CD14-positive monocyte (primary cell): ENCODE measurements at regions not wholly inside any gene's neighbourhood (a gene's known extent, or its start where the extent isn't known, plus 50 kb on each side); places are given as distances from the start of the nearest gene placed in this dataset.

Experiments
- DNase-seq, 3 donors: peaks; one replicate each; pipeline ENCODE4 v3.0.0-alpha.2; 2011 to 2022
- H2AFZ ChIP-seq: 2 replicates; pipeline ENCODE4 v1.6.0; 2012; ENCODE audit warnings: mild to moderate bottlenecking, low read depth, low read length, inconsistent platforms; ENCODE audit not compliant: insufficient read depth, poor library complexity, severe bottlenecking
- H3K27ac ChIP-seq, 2 donors: 1 replicate in 1 of 2; 2 replicates in 1 of 2; pipeline ENCODE4 v1.5.1; 2012 to 2013; ENCODE audit warnings: low read length in 2 of 2, control low read depth in 1 of 2, inconsistent platforms in 1 of 2, low read depth in 1 of 2, mild to moderate bottlenecking in 1 of 2
- H3K27me3 ChIP-seq, 2 donors: one replicate each; pipeline versions ENCODE4 v1.6.0 to v1.6.1; 2011 to 2013; ENCODE audit warnings: low read length in 2 of 2; ENCODE audit not compliant: control insufficient read depth in 2 of 2, insufficient read depth in 2 of 2
- H3K36me3 ChIP-seq, 2 donors: replicated peaks in 1 of 2; 1 replicate in 1 of 2; 2 replicates in 1 of 2; pipeline versions ENCODE4 v1.5.1 to v1.6.1; 2012 to 2013; ENCODE audit warnings: low read length in 2 of 2, control low read depth in 1 of 2, inconsistent platforms in 1 of 2, mild to moderate bottlenecking in 1 of 2; ENCODE audit not compliant: insufficient read depth in 2 of 2, control insufficient read depth in 1 of 2
- H3K4me1 ChIP-seq, 2 donors: 1 replicate in 1 of 2; 2 replicates in 1 of 2; pipeline versions ENCODE4 v1.5.1 to v1.6.1; 2012 to 2013; ENCODE audit warnings: low read length in 2 of 2, control low read depth in 1 of 2, inconsistent platforms in 1 of 2, mild to moderate bottlenecking in 1 of 2, moderate library complexity in 1 of 2; ENCODE audit not compliant: insufficient read depth in 2 of 2, control insufficient read depth in 1 of 2
- H3K4me2 ChIP-seq: replicated peaks from 2 replicates; pipeline ENCODE3; 2012; ENCODE audit warnings: low read length, moderate library complexity, mild to moderate bottlenecking; ENCODE audit not compliant: poor library complexity, severe bottlenecking; ENCODE audit errors: extremely low read depth
- H3K4me3 ChIP-seq, 3 experiments: fragments of 200-600 bp in 1 of 3; sonication (generic) in 1 of 3; replicated peaks in 1 of 3; 1 replicate in 2 of 3; 2 replicates in 1 of 3; pipeline ENCODE4 v1.5.1; 2011 to 2013; ENCODE audit warnings: low read length in 3 of 3, mild to moderate bottlenecking in 3 of 3, control low read depth in 2 of 3, low read depth in 2 of 3, inconsistent platforms in 1 of 3, moderate library complexity in 1 of 3
- H3K79me2 ChIP-seq: 2 replicates; pipeline ENCODE4 v1.6.0; 2012; ENCODE audit warnings: mild to moderate bottlenecking, control low read depth, inconsistent platforms, low read length, moderate library complexity; ENCODE audit not compliant: insufficient read depth
- H3K9ac ChIP-seq: 2 replicates; pipeline ENCODE4 v1.6.0; 2017; ENCODE audit warnings: low read length, mild to moderate bottlenecking; ENCODE audit not compliant: insufficient read depth, poor library complexity, severe bottlenecking
- H3K9me3 ChIP-seq, 2 donors: replicated peaks in 1 of 2; 1 replicate in 1 of 2; 2 replicates in 1 of 2; pipeline versions ENCODE4 v1.5.1 to v1.6.1; 2012 to 2013; ENCODE audit warnings: low read length in 2 of 2, control low read depth in 1 of 2; ENCODE audit not compliant: control insufficient read depth in 1 of 2, insufficient read depth in 1 of 2
- H4K20me1 ChIP-seq: 2 replicates; pipeline ENCODE4 v1.6.0; 2012; ENCODE audit warnings: mild to moderate bottlenecking, low read length, control low read depth, moderate library complexity; ENCODE audit not compliant: insufficient read depth
- H3K27ac Mint-ChIP-seq, 7 donors: one replicate each; pipeline ENCODE4 v1.8.0; 2020; ENCODE audit warnings: mild to moderate bottlenecking in 7 of 7, mixed read lengths in 7 of 7, moderate library complexity in 6 of 7, inconsistent platforms in 2 of 7
- H3K27me3 Mint-ChIP-seq, 3 donors: one replicate each; pipeline ENCODE4 v1.8.0; 2021 to 2022; ENCODE audit warnings: low read depth in 3 of 3, mild to moderate bottlenecking in 3 of 3, mixed read lengths in 3 of 3, moderate library complexity in 3 of 3, inconsistent platforms in 1 of 3
- H3K36me3 Mint-ChIP-seq, 2 donors: one replicate each; pipeline ENCODE4 v1.8.0; 2020; ENCODE audit warnings: mixed read lengths in 2 of 2, inconsistent platforms in 1 of 2, mild to moderate bottlenecking in 1 of 2
- H3K4me1 Mint-ChIP-seq: one replicate; pipeline ENCODE4 v1.8.0; 2020; ENCODE audit warnings: mild to moderate bottlenecking, mixed read lengths
- H3K4me3 Mint-ChIP-seq, 2 donors: one replicate each; pipeline ENCODE4 v1.8.0; 2020; ENCODE audit warnings: mild to moderate bottlenecking in 2 of 2, mixed read lengths in 2 of 2, moderate library complexity in 1 of 2
- H3K9me3 Mint-ChIP-seq, 7 donors: one replicate each; pipeline ENCODE4 v1.8.0; 2020 to 2022; ENCODE audit warnings: mixed read lengths in 7 of 7, mild to moderate bottlenecking in 6 of 7, moderate library complexity in 6 of 7, inconsistent platforms in 2 of 7
- WGBS: methylation state at CpG from one replicate; pipeline ENCODE4 v1.1.5; 2013; ENCODE audit warnings: missing lambda C conversion rate; ENCODE audit not compliant: insufficient coverage; 5-methylcytosine and 5-hydroxymethylcytosine counted together
- intact Hi-C, 2 donors: fragments of 100-400 bp; cut with micrococcal nuclease; formaldehyde crosslinking; loops; one replicate each; pipeline versions ENCODE4 v1.15.0 to v1.15.1; 2023
- TF ChIP-seq, protein P1 (sequence below): fragments of 200-600 bp; IDR thresholded peaks from one replicate; pipeline ENCODE4 v1.8.0; 2022; ENCODE audit warnings: antibody characterized with exemption, mild to moderate bottlenecking

DNA sequence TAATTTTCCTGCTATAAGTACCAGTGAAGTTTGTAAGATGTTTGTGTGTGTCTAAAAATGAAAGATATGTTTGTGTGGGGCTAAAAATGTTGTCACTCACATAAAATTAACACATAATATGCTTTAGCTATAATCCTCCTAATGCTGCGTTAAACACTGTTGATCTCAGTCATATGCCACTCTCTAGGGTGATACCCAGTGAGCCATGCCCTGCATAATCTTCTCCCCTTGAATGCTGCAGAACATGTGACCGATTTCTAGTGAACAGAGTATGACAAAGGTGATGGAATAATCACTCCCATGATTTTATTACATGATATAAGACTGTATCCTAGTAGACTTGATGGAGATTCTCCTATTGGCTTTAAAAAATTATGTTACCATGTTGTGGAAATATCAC lies 119.1 kb upstream of the EPHA5 start:
- H3K4me1 ChIP-seq = no peaks in the 10 kb centered on the region
- intact Hi-C loops = no loop called here
- no peaks in the 10 kb centered on the region for H3K36me3 ChIP-seq
- H3K4me3 ChIP-seq = no peak overlapping the region
- no CpG with 5 or more reads among the region's 2 CpGs for WGBS
- H3K9me3 ChIP-seq = no peaks in the 10 kb centered on the region
- no peak overlapping the region for H3K27ac ChIP-seq
- Mint-ChIP-seq H3K9me3 (peaks cover 0 to 2% (median 0%) of the 10 kb centered on the region in 7 donors), H3K36me3 (no peaks in the 10 kb centered on the region), H3K27me3 (no peaks in the 10 kb centered on the region), H3K4me3 (no peak overlapping the region), H3K4me1 (no peaks in the 10 kb centered on the region), H3K27ac (no peak overlapping the region)
- H4K20me1 ChIP-seq = no peaks in the 10 kb centered on the region
- no peak overlapping the region for H3K4me2 ChIP-seq
- H3K9ac ChIP-seq = no peak overlapping the region
- H3K27me3 ChIP-seq = no peaks in the 10 kb centered on the region
- no peaks in the 10 kb centered on the region for H3K79me2 ChIP-seq
- TF ChIP-seq, protein P1, sequence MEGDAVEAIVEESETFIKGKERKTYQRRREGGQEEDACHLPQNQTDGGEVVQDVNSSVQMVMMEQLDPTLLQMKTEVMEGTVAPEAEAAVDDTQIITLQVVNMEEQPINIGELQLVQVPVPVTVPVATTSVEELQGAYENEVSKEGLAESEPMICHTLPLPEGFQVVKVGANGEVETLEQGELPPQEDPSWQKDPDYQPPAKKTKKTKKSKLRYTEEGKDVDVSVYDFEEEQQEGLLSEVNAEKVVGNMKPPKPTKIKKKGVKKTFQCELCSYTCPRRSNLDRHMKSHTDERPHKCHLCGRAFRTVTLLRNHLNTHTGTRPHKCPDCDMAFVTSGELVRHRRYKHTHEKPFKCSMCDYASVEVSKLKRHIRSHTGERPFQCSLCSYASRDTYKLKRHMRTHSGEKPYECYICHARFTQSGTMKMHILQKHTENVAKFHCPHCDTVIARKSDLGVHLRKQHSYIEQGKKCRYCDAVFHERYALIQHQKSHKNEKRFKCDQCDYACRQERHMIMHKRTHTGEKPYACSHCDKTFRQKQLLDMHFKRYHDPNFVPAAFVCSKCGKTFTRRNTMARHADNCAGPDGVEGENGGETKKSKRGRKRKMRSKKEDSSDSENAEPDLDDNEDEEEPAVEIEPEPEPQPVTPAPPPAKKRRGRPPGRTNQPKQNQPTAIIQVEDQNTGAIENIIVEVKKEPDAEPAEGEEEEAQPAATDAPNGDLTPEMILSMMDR = no peak
- H2AFZ ChIP-seq = no peak overlapping the region
- no peak for DNase-seq

DNA sequence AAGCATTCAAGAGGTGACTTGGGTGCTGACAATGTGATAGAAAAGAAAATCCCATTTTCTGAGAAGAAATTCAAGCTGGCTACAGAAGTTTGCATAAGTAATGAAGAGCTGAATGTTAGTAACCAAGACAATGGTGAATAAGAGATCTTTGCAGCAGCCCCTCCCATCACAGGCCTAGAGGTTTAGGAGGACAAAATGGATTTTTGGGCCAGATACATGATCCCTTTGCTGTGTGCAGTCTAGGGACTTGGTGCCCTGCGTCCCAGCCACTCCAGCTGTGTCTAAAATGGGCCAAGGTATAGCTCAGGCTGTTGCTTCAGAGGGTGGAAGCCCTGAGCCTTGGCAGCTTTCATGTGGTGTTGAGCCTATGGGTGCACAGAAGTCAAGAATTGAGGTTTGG lies 107.0 kb upstream of the EPHA5 start:
- Histone ChIP-seq H3K4me2 (no peak overlapping the region), H3K9ac (no peak overlapping the region), H3K79me2 (no peaks in the 10 kb centered on the region), H3K27me3 (no peaks in the 10 kb centered on the region), H4K20me1 (no peaks in the 10 kb centered on the region), H2AFZ (no peak overlapping the region), H3K4me3 (no peak overlapping the region), H3K9me3 (peaks cover 5 to 21% of the 10 kb centered on the region in 2 donors), H3K36me3 (no peaks in the 10 kb centered on the region), H3K27ac (no peak overlapping the region), H3K4me1 (no peaks in the 10 kb centered on the region)
- TF ChIP-seq, protein P1 = no peak
- Mint-ChIP-seq H3K27ac (no peak overlapping the region), H3K36me3 (no peaks in the 10 kb centered on the region), H3K4me3 (no peak overlapping the region), H3K27me3 (no peaks in the 10 kb centered on the region), H3K9me3 (peaks cover 4 to 21% (median 10%) of the 10 kb centered on the region in 7 donors), H3K4me1 (no peaks in the 10 kb centered on the region)
- no peak for DNase-seq
- WGBS = 71% methylated on average over 1 of the region's 1 CpG
- intact Hi-C loops = no loop called here
